Mucosa of descending colon (tissue), 3 donors: ENCODE measurements at regions not wholly inside any gene's neighbourhood (a gene's known extent, or its start where the extent isn't known, plus 50 kb on each side); places are given as distances from the start of the nearest gene placed in this dataset.
"Not testable (repeated sequence)": the region's sequence is repeated elsewhere in the genome, so short reads cannot be mapped to it uniquely, and the experiment has no call there.

Experiments used
- ATAC-seq: fragments of 200-7000 bp; cut with Tn5 transposase; one replicate; pipeline ENCODE4 v1.9.1; 2020; ENCODE audit warnings: mild to moderate bottlenecking, moderate library complexity
- DNase-seq, 3 donors: peaks; one replicate each; pipeline ENCODE4 v3.0.0-alpha.2; 2020
- H3K36me3 ChIP-seq: fragments of 200-600 bp; one replicate; pipeline ENCODE4 v1.8.0; 2021; ENCODE audit warnings: low read depth, mild to moderate bottlenecking
- H3K4me1 ChIP-seq: fragments of 200-600 bp; one replicate; pipeline ENCODE4 v1.8.0; 2021; ENCODE audit warnings: low read depth, mild to moderate bottlenecking
- H3K4me3 ChIP-seq: fragments of 200-600 bp; one replicate; pipeline ENCODE4 v1.8.0; 2021; ENCODE audit warnings: mild to moderate bottlenecking
- H3K9me3 ChIP-seq: fragments of 200-600 bp; one replicate; pipeline ENCODE4 v1.8.0; 2021; ENCODE audit warnings: mild to moderate bottlenecking
- CTCF ChIP-seq: fragments of 200-600 bp; IDR thresholded peaks from one replicate; pipeline ENCODE4 v1.8.0; 2022; ENCODE audit warnings: antibody characterized with exemption, mild to moderate bottlenecking
- intact Hi-C, 2 donors: fragments of 100-400 bp; cut with DNase I in 1 of 2; cut with micrococcal nuclease in 1 of 2; formaldehyde crosslinking; loops; one replicate each; pipeline versions ENCODE4 v1.11.0 to v1.11.1; 2022; cut with DNase I, micrococcal nuclease
- donor health status: DM: no; HTN: no; CAD: no; lungs with moderate emphysema.
- donor health status: DM: no; HTN: no; CAD: no.
- donor health status: DM: no; HTN: yes; CAD: no.

GRCh38 chr5:87198010-87198409, 69.7 kb upstream of the RASA1 start:
- H3K4me3 ChIP-seq = no peak overlapping the region
- no peaks in the 10 kb centered on the region for H3K4me1 ChIP-seq
- no peak for TF ChIP-seq CTCF
- ATAC-seq = no peak
- no peaks in the 10 kb centered on the region for H3K36me3 ChIP-seq
- no peak for DNase-seq
- H3K9me3 ChIP-seq = peaks cover 3% of the 10 kb centered on the region
- intact Hi-C loops = no loop called here

- ATAC-seq, intact Hi-C loops: not testable (repeated sequence)
Observed at GRCh38 chr5:87199246-87199645, 68.4 kb upstream of the RASA1 start.

GRCh38 chr5:87199704-87200103, 68.0 kb upstream of the RASA1 start:
- intact Hi-C loops, H3K9me3 ChIP-seq: not testable (repeated sequence)

More at GRCh38 chr5:87199246-87199645, 68.4 kb upstream of the RASA1 start:
- not testable (repeated sequence) for H3K9me3 ChIP-seq, H3K4me1 ChIP-seq, H3K4me3 ChIP-seq, H3K36me3 ChIP-seq, DNase-seq

GRCh38 chr5:87210076-87210475, 57.6 kb upstream of the RASA1 start:
- intact Hi-C loops = no loop called here
- H3K9me3 ChIP-seq = no peaks in the 10 kb centered on the region
- no peak overlapping the region for H3K4me3 ChIP-seq
- H3K36me3 ChIP-seq = no peaks in the 10 kb centered on the region
- no peaks in the 10 kb centered on the region for H3K4me1 ChIP-seq
- TF ChIP-seq CTCF = no peak
- no peak for DNase-seq
- no peak for ATAC-seq

More at GRCh38 chr5:87199704-87200103, 68.0 kb upstream of the RASA1 start:
- not testable (repeated sequence) for H3K4me3 ChIP-seq, H3K4me1 ChIP-seq, H3K36me3 ChIP-seq, ATAC-seq, DNase-seq

GRCh38 chr5:87210743-87211142, 56.9 kb upstream of the RASA1 start:
- TF ChIP-seq CTCF = no peak
- no peaks in the 10 kb centered on the region for H3K4me1 ChIP-seq
- DNase-seq = peak in 1 of 3 donors; percentile 56
- peak; percentile 79 for ATAC-seq
- H3K9me3 ChIP-seq = no peaks in the 10 kb centered on the region
- H3K4me3 ChIP-seq = no peak overlapping the region
- no peaks in the 10 kb centered on the region for H3K36me3 ChIP-seq
- intact Hi-C loops = no loop called here

- Histone ChIP-seq H3K4me3 (no peak overlapping the region), H3K4me1 (no peaks in the 10 kb centered on the region), H3K9me3 (no peaks in the 10 kb centered on the region), H3K36me3 (no peaks in the 10 kb centered on the region)
- intact Hi-C loops = no loop called here
- DNase-seq (no peak), ATAC-seq (no peak)
- TF ChIP-seq CTCF = no peak
Observed at GRCh38 chr5:87211676-87212075, 56.0 kb upstream of the RASA1 start.

- ATAC-seq, H3K9me3 ChIP-seq, H3K4me1 ChIP-seq, DNase-seq, H3K36me3 ChIP-seq, intact Hi-C loops, H3K4me3 ChIP-seq: not testable (repeated sequence)
Observed at GRCh38 chr5:87212183-87212582, 55.5 kb upstream of the RASA1 start.

GRCh38 chr5:87217480-87217879, 50.2 kb upstream of the RASA1 start:
- intact Hi-C loops, DNase-seq, ATAC-seq: not testable (repeated sequence)

More at GRCh38 chr5:87217480-87217879, 50.2 kb upstream of the RASA1 start:
- not testable (repeated sequence) for H3K9me3 ChIP-seq, H3K36me3 ChIP-seq, H3K4me3 ChIP-seq, H3K4me1 ChIP-seq
